Muscle of leg (tissue), 3 donors: ENCODE measurements at regions not wholly inside any gene's neighbourhood (a gene's known extent, or its start where the extent isn't known, plus 50 kb on each side); places are given as distances from the start of the nearest gene placed in this dataset.

ENCODE experiments used
- DNase-seq: peaks from one replicate; pipeline ENCODE4 v3.0.0; 2013
- H3K27ac ChIP-seq: one replicate; pipeline ENCODE4 v1.5.1; 2013; ENCODE audit warnings: mild to moderate bottlenecking, low read length, control low read depth
- H3K27me3 ChIP-seq: one replicate; pipeline ENCODE4 v1.6.1; 2013; ENCODE audit warnings: low read length; ENCODE audit not compliant: control insufficient read depth, insufficient read depth
- H3K36me3 ChIP-seq: one replicate; pipeline ENCODE4 v1.6.1; 2013; ENCODE audit warnings: low read length; ENCODE audit not compliant: control insufficient read depth, insufficient read depth
- H3K4me1 ChIP-seq: one replicate; pipeline ENCODE4 v1.6.1; 2013; ENCODE audit warnings: low read length; ENCODE audit not compliant: control insufficient read depth, insufficient read depth
- H3K4me3 ChIP-seq: one replicate; pipeline ENCODE4 v1.5.1; 2013; ENCODE audit warnings: low read length, control low read depth
- H3K9me3 ChIP-seq: replicated peaks from 2 replicates; pipeline ENCODE4 v1.6.1; 2013; ENCODE audit warnings: low read depth, low read length; ENCODE audit not compliant: control insufficient read depth
- WGBS: methylation state at CpG from one replicate; pipeline ENCODE4 v1.1.5; 2013; ENCODE audit warnings: missing lambda C conversion rate; ENCODE audit not compliant: insufficient coverage; 5-methylcytosine and 5-hydroxymethylcytosine counted together

DNA sequence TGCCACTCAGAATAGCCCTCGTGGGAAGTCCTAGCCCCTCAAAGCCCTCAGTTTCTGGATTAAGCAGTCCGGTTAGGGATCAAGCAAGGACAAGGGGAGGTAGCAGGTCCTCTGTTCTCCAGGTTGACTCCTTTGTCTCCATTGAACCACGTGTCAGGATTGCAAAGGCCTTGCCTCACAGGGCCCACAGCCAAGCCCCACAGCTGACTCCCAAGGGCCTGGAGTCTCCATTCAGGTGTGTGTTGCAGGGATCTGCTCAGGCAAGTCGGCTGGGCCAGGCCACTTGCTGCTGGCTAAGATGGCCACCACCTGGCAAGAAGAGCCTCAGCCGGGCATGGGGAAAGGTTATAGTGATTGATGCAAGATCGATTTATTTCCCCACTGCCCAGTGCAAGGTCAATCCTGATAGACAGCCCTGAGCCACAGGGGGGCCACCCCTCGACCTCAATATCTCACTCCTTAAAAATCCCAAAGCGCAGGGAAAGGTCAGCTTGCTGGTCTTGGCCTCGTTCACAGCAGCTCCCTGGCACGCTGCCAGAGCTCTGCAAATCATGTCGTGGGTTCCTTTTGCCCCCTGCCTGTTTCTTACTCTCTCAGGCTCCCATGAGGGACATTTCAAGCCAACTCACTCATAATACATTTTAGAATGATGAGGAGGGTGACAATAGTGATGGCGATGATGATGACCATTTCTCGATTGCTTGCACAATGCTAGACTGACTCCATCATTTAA, 75.9 kb downstream of the EDN3 start:
- 82% methylated on average over 6 of the region's 13 CpGs for WGBS

GRCh38 chr20:59376998-59377397, 76.6 kb downstream of the EDN3 start:
- Histone ChIP-seq H3K4me3 (no peak overlapping the region), H3K27ac (no peak overlapping the region), H3K4me1 (peaks cover 28% of the 10 kb centered on the region), H3K9me3 (no peaks in the 10 kb centered on the region), H3K27me3 (peaks cover 10% of the 10 kb centered on the region), H3K36me3 (no peaks in the 10 kb centered on the region)
- DNase-seq, result peak; percentile 51
- WGBS, result 68% methylated on average over 8 of the region's 8 CpGs

More for the DNA sequence above, 75.9 kb downstream of the EDN3 start:
- H3K36me3 ChIP-seq, result no peaks in the 10 kb centered on the region
- H3K27ac ChIP-seq, result no peak overlapping the region
- H3K4me3 ChIP-seq, result no peak overlapping the region
- no peak for DNase-seq
- H3K27me3 ChIP-seq, result peaks cover 3% of the 10 kb centered on the region
- no peaks in the 10 kb centered on the region for H3K9me3 ChIP-seq
- peaks cover 27% of the 10 kb centered on the region for H3K4me1 ChIP-seq

GRCh38 chr20:59377842-59378241, 77.4 kb downstream of the EDN3 start:
- H3K9me3 ChIP-seq, result no peaks in the 10 kb centered on the region
- H3K27me3 ChIP-seq, result peaks cover 11% of the 10 kb centered on the region
- H3K4me3 ChIP-seq, result no peak overlapping the region
- H3K27ac ChIP-seq, result no peak overlapping the region
- WGBS, result no CpG with 5 or more reads among the region's 3 CpGs
- DNase-seq, result no peak
- peaks cover 35% of the 10 kb centered on the region for H3K4me1 ChIP-seq
- no peaks in the 10 kb centered on the region for H3K36me3 ChIP-seq

DNA sequence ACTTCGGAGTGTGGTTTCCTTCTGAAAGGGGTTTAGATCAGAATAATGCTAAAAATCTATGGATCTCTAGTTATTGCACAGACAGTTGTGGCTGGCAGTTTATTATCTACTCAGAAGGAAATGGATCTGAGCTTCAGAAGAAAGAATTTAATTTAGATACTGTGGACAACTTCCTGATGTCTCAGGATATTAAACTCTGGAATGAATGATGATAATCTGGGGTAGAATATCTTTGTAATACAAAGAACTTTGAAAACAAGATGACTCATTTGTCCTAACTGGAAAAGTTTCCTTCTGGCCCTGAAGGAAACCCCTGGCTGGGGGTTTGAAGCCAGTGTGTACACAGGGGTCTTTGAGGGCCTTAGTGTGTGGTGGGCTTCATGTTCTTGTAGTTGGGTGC, 78.0 kb downstream of the EDN3 start:
- WGBS, result no CpG with 5 or more reads among the region's 1 CpG
- peaks cover 41% of the 10 kb centered on the region for H3K4me1 ChIP-seq
- H3K9me3 ChIP-seq, result no peaks in the 10 kb centered on the region
- H3K4me3 ChIP-seq, result no peak overlapping the region
- no peak overlapping the region for H3K27ac ChIP-seq
- H3K36me3 ChIP-seq, result no peaks in the 10 kb centered on the region
- peaks cover 11% of the 10 kb centered on the region for H3K27me3 ChIP-seq
- no peak for DNase-seq

DNA sequence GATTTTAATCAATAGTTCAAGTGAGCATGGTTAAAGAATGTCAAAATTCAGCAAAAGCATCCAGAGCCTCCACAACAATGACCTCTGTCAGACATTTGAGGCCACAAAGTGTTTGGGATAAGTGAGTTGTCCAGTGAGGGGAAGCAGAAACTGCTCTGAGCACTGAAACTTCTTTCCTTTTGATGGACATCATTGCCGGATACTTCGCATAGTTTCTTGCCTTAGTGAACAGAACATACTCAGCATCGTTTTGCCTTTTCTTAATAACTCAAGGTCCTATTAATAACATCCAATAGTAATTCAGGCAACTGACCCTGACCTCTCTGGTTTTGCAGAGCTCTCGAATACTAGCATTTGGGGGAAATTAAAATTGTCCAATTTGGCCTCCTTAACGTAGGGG, 78.6 kb downstream of the EDN3 start:
- Histone ChIP-seq H3K9me3 (no peaks in the 10 kb centered on the region), H3K4me3 (no peak overlapping the region), H3K27ac (no peak overlapping the region), H3K27me3 (peaks cover 10% of the 10 kb centered on the region), H3K36me3 (no peaks in the 10 kb centered on the region), H3K4me1 (peaks cover 43% of the 10 kb centered on the region)
- WGBS, result no CpG with 5 or more reads among the region's 5 CpGs
- DNase-seq, result no peak

DNA sequence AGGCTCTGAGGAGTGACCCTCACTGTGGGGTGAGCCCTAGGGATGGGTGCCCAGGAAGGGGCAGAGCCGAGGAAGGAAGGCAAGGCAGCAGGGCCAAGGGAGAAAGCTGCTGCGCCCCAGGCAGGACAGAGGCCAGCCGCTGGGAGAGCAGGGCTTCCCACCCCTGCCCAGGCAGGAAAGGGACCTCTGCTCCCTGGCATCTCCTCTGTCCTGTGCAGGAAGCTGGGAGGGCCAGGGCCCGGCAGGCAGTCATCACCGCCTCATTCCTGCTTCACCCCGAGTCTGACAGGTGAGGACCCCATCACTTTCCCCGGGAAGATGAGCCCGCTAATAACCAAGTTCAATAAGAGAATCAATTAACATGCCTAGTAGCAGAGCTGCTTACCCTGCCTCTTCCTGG, 81.3 kb downstream of the EDN3 start:
- DNase-seq, result no peak
- H3K4me1 ChIP-seq, result peaks cover 51% of the 10 kb centered on the region
- WGBS, result 41% methylated on average over 7 of the region's 8 CpGs
- no peaks in the 10 kb centered on the region for H3K36me3 ChIP-seq
- H3K9me3 ChIP-seq, result no peaks in the 10 kb centered on the region
- H3K27me3 ChIP-seq, result peaks cover 12% of the 10 kb centered on the region
- H3K4me3 ChIP-seq, result no peak overlapping the region
- H3K27ac ChIP-seq, result no peak overlapping the region

DNA sequence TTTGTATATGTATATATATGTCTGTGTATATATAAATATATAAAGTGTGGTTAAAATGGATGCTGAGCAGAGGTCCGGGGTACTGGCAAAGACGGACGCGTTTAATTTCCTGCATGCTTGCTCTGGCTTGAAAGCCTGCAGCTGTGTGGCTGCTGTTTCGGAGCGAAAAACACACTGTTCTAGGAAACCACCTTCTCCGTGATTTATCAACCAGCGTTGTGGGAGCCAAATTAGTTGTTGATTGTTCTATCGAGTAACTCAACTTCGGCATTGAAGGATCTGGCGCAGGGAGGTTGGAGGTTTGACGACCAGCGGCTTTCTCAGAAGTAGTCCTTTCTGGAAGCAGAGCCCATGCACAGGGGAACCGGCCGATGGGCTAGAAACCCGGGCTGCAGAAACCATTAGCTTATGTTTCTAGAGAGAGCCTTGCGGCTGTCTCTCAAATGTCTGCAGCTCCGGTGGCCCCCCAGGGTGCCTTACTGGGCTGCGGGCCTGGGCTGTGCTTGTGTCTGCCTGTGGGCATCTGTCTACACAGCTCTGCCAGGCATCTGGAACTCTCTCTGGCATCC, 81.8 kb downstream of the EDN3 start:
- peaks cover 12% of the 10 kb centered on the region for H3K27me3 ChIP-seq
- no peak for DNase-seq
- H3K4me1 ChIP-seq, result peaks cover 52% of the 10 kb centered on the region
- no peak overlapping the region for H3K4me3 ChIP-seq
- H3K27ac ChIP-seq, result peak overlapping the region; percentile 21
- H3K36me3 ChIP-seq, result no peaks in the 10 kb centered on the region
- no peaks in the 10 kb centered on the region for H3K9me3 ChIP-seq
- WGBS, result 15% methylated on average over 17 of the region's 19 CpGs

DNA sequence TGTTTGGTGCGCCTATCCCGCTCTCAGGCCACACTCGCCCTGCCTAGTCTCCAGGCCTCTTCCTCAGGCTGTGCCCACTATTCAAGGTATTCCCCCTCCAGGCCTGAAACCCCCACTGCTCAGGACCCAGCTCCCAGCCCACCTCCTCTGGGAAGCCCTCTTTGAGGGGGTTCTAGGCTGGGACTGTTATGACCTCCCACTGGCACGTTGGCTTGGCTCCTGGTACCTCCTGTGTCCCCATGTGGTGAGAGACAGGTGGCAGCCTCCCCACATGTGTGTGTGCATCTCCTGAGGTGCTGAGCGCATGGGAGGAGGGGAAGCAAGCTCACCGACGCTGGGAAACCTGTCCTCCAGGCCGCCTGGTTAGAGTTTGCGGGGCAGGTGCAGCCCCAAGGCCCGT, 82.5 kb downstream of the EDN3 start:
- peaks cover 58% of the 10 kb centered on the region for H3K4me1 ChIP-seq
- no peak for DNase-seq
- no peak overlapping the region for H3K4me3 ChIP-seq
- H3K27me3 ChIP-seq, result peaks cover 12% of the 10 kb centered on the region
- H3K9me3 ChIP-seq, result no peaks in the 10 kb centered on the region
- H3K36me3 ChIP-seq, result no peaks in the 10 kb centered on the region
- no peak overlapping the region for H3K27ac ChIP-seq
- 73% methylated on average over 10 of the region's 10 CpGs for WGBS

GRCh38 chr20:59385038-59385437, 84.6 kb downstream of the EDN3 start:
- no peak for DNase-seq
- Histone ChIP-seq H3K27me3 (peaks cover 16% of the 10 kb centered on the region), H3K4me1 (peaks cover 62% of the 10 kb centered on the region)

DNA sequence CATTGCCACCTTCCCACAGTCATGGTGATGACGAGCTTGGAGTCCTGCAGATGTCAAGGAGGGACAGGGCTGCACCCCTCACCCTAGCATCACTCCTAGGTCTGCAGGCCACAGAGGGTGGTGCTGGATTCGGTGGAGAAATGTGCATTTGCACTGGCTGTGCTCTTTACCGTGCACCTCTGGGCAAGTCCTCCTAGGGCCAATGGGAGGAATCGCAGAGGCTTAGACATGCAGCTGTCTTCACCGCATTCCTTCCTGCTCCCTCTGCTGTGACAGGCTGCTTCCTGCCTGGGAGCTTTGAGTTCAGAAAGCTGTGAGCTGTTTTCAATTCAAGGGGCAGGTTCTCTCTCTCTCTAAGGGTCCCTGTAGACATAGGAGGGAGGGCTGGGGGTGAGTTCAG, 85.1 kb downstream of the EDN3 start:
- Histone ChIP-seq H3K27ac (peak overlapping the region; percentile 21), H3K27me3 (peaks cover 16% of the 10 kb centered on the region), H3K36me3 (no peaks in the 10 kb centered on the region), H3K9me3 (peaks cover 2% of the 10 kb centered on the region), H3K4me3 (no peak overlapping the region), H3K4me1 (peaks cover 62% of the 10 kb centered on the region)
- 0% methylated on average over 3 of the region's 5 CpGs for WGBS
- DNase-seq, result peak; percentile 72

More at GRCh38 chr20:59385038-59385437, 84.6 kb downstream of the EDN3 start:
- H3K4me3 ChIP-seq, result no peak overlapping the region
- no peak overlapping the region for H3K27ac ChIP-seq
- H3K9me3 ChIP-seq, result peaks cover 2% of the 10 kb centered on the region
- H3K36me3 ChIP-seq, result no peaks in the 10 kb centered on the region
- 78% methylated on average over 3 of the region's 3 CpGs for WGBS
